GM23338 (cell line): ENCODE measurements at regions not wholly inside any gene's neighbourhood (a gene's known extent, or its start where the extent isn't known, plus 50 kb on each side); places are given as distances from the start of the nearest gene placed in this dataset.

ENCODE experiments used
- ATAC-seq: fragments of 200-7000 bp; cut with Tn5 transposase; 3 replicates; pipeline ENCODE4 v1.9.1; 2020
- DNase-seq: peaks from one replicate; pipeline ENCODE4 v3.0.0-alpha.2; 2015; ENCODE audit warnings: low spot score
- H2AFZ ChIP-seq: fragments of 200-600 bp; sonication (generic); 2 replicates; pipeline ENCODE4 v1.8.0; 2016; ENCODE audit warnings: antibody characterized with exemption, mild to moderate bottlenecking, moderate library complexity
- H3F3A ChIP-seq: fragments of 200-600 bp; sonication (generic); replicated peaks from 2 replicates; pipeline ENCODE4 v1.8.0; 2017; ENCODE audit warnings: antibody characterized with exemption, mixed run types, low read depth
- H3K27ac ChIP-seq: fragments of 200-600 bp; sonication (generic); 2 replicates; pipeline ENCODE4 v1.6.1; 2016; ENCODE audit warnings: low read depth
- H3K27me3 ChIP-seq: fragments of 200-600 bp; sonication (generic); 2 replicates; pipeline ENCODE4 v1.8.0; 2016; ENCODE audit warnings: mild to moderate bottlenecking, mixed run types, moderate library complexity; ENCODE audit not compliant: insufficient read depth
- H3K36me3 ChIP-seq: fragments of 200-600 bp; sonication (generic); 2 replicates; pipeline ENCODE4 v1.8.0; 2016; ENCODE audit warnings: mild to moderate bottlenecking; ENCODE audit not compliant: insufficient read depth
- H3K4me1 ChIP-seq: fragments of 200-600 bp; sonication (generic); 2 replicates; pipeline ENCODE4 v1.8.0; 2016; ENCODE audit warnings: mild to moderate bottlenecking, moderate library complexity; ENCODE audit not compliant: insufficient read depth
- H3K4me2 ChIP-seq: fragments of 200-600 bp; sonication (generic); 2 replicates; pipeline ENCODE4 v1.7.1; 2017; ENCODE audit warnings: mixed run types
- H3K4me3 ChIP-seq: fragments of 200-600 bp; sonication (generic); 2 replicates; pipeline ENCODE4 v1.6.1; 2016; ENCODE audit warnings: mixed run types
- H3K79me2 ChIP-seq: fragments of 200-600 bp; sonication (generic); replicated peaks from 2 replicates; pipeline ENCODE4 v1.8.0; 2017; ENCODE audit warnings: mild to moderate bottlenecking; ENCODE audit not compliant: insufficient read depth
- H3K9me2 ChIP-seq: fragments of 200-600 bp; sonication (generic); 2 replicates; pipeline ENCODE4 v1.8.0; 2017; ENCODE audit not compliant: insufficient read depth
- H4K20me1 ChIP-seq: fragments of 200-600 bp; sonication (generic); replicated peaks from 2 replicates; pipeline ENCODE4 v1.8.0; 2017; ENCODE audit warnings: mild to moderate bottlenecking; ENCODE audit not compliant: insufficient read depth
- H3K27ac Mint-ChIP-seq: 2 replicates; pipeline ENCODE4 v1.8.0; 2020; ENCODE audit warnings: inconsistent platforms, mild to moderate bottlenecking, moderate library complexity, mixed read lengths
- H3K27me3 Mint-ChIP-seq: 3 replicates; pipeline ENCODE4 v1.8.0; 2022; ENCODE audit warnings: low read depth, mild to moderate bottlenecking, moderate library complexity, mixed read lengths, inconsistent platforms; ENCODE audit not compliant: insufficient read depth, poor library complexity
- H3K36me3 Mint-ChIP-seq: 3 replicates; pipeline ENCODE4 v1.8.0; 2021; ENCODE audit warnings: low read depth, mild to moderate bottlenecking, inconsistent platforms, moderate library complexity, mixed read lengths
- H3K4me1 Mint-ChIP-seq: 3 replicates; pipeline ENCODE4 v1.8.0; 2020; ENCODE audit warnings: mild to moderate bottlenecking, inconsistent platforms, mixed read lengths
- H3K4me3 Mint-ChIP-seq: 3 replicates; pipeline ENCODE4 v1.8.0; 2021; ENCODE audit warnings: moderate library complexity, mild to moderate bottlenecking, inconsistent platforms, mixed read lengths
- H3K9me3 Mint-ChIP-seq: 3 replicates; pipeline ENCODE4 v1.8.0; 2020; ENCODE audit warnings: moderate library complexity, mild to moderate bottlenecking, inconsistent platforms, mixed read lengths
- NANOG ChIP-seq: IDR thresholded peaks from 2 replicates; pipeline ENCODE4 v1.6.1; 2016; ENCODE audit warnings: antibody characterized with exemption, borderline replicate concordance
- POLR2AphosphoS5 ChIP-seq: IDR thresholded peaks from 2 replicates; pipeline ENCODE4 v1.6.1; 2016; ENCODE audit warnings: antibody characterized with exemption, low read depth
- STAT1 ChIP-seq: IDR thresholded peaks from one replicate; pipeline ENCODE4 v1.6.1; 2016; ENCODE audit warnings: antibody characterized with exemption; ENCODE audit not compliant: unreplicated experiment
- ZNF114 ChIP-seq: fragments of 250-450 bp; sonication (Bioruptor Pico); IDR thresholded peaks from 2 replicates; pipeline ENCODE4 v1.5.0; 2020; ENCODE audit warnings: mild to moderate bottlenecking, moderate library complexity
- ZNF331 ChIP-seq: fragments of 250-450 bp; sonication (Bioruptor Pico); IDR thresholded peaks from 2 replicates; pipeline ENCODE4 v1.5.0; 2020; ENCODE audit warnings: low read depth, mild to moderate bottlenecking, moderate library complexity
- TF ChIP-seq, protein P1 (sequence below): fragments of 250-450 bp; sonication (Bioruptor Pico); IDR thresholded peaks from 2 replicates; pipeline ENCODE4 v1.5.0; 2020; ENCODE audit warnings: mild to moderate bottlenecking, moderate library complexity
- TF ChIP-seq, protein P2 (sequence below): IDR thresholded peaks from 2 replicates; pipeline ENCODE4 v1.6.1; 2016; ENCODE audit warnings: antibody characterized with exemption

DNA sequence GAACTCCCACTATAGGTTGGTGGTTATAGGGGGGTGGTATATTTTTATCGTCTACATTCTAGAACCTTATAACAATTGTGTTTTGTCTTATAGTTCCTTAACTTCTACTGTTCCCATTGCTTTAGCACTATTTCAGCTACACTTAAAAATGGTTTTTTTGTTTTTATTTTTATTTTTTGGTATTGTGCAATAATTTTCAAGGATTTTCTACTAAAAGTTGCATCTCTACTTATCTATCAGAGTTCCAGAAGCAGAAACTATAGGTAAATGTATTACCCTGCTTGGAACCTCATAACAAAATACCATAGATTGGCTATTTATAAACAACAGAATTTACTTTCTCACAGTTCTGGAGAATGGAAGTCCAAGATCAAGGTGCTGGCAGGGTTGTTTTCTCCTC, 981.6 kb upstream of the CNTNAP5 start (continued):
- TF ChIP-seq, protein P1, sequence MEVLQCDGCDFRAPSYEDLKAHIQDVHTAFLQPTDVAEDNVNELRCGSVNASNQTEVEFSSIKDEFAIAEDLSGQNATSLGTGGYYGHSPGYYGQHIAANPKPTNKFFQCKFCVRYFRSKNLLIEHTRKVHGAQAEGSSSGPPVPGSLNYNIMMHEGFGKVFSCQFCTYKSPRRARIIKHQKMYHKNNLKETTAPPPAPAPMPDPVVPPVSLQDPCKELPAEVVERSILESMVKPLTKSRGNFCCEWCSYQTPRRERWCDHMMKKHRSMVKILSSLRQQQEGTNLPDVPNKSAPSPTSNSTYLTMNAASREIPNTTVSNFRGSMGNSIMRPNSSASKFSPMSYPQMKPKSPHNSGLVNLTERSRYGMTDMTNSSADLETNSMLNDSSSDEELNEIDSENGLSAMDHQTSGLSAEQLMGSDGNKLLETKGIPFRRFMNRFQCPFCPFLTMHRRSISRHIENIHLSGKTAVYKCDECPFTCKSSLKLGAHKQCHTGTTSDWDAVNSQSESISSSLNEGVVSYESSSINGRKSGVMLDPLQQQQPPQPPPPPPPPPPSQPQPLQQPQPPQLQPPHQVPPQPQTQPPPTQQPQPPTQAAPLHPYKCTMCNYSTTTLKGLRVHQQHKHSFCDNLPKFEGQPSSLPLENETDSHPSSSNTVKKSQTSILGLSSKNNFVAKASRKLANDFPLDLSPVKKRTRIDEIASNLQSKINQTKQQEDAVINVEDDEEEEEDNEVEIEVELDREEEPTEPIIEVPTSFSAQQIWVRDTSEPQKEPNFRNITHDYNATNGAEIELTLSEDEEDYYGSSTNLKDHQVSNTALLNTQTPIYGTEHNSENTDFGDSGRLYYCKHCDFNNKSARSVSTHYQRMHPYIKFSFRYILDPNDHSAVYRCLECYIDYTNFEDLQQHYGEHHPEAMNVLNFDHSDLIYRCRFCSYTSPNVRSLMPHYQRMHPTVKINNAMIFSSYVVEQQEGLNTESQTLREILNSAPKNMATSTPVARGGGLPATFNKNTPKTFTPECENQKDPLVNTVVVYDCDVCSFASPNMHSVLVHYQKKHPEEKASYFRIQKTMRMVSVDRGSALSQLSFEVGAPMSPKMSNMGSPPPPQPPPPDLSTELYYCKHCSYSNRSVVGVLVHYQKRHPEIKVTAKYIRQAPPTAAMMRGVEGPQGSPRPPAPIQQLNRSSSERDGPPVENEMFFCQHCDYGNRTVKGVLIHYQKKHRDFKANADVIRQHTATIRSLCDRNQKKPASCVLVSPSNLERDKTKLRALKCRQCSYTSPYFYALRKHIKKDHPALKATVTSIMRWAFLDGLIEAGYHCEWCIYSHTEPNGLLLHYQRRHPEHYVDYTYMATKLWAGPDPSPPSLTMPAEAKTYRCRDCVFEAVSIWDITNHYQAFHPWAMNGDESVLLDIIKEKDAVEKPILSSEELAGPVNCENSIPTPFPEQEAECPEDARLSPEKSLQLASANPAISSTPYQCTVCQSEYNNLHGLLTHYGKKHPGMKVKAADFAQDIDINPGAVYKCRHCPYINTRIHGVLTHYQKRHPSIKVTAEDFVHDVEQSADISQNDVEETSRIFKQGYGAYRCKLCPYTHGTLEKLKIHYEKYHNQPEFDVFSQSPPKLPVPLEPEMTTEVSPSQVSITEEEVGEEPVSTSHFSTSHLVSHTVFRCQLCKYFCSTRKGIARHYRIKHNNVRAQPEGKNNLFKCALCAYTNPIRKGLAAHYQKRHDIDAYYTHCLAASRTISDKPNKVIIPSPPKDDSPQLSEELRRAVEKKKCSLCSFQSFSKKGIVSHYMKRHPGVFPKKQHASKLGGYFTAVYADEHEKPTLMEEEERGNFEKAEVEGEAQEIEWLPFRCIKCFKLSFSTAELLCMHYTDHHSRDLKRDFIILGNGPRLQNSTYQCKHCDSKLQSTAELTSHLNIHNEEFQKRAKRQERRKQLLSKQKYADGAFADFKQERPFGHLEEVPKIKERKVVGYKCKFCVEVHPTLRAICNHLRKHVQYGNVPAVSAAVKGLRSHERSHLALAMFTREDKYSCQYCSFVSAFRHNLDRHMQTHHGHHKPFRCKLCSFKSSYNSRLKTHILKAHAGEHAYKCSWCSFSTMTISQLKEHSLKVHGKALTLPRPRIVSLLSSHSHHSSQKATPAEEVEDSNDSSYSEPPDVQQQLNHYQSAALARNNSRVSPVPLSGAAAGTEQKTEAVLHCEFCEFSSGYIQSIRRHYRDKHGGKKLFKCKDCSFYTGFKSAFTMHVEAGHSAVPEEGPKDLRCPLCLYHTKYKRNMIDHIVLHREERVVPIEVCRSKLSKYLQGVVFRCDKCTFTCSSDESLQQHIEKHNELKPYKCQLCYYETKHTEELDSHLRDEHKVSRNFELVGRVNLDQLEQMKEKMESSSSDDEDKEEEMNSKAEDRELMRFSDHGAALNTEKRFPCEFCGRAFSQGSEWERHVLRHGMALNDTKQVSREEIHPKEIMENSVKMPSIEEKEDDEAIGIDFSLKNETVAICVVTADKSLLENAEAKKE (CRISPR knock-in tag) = no peak
- TF ChIP-seq STAT1 (no peak), ZNF331 (CRISPR knock-in tag) (no peak), NANOG (no peak)

DNA sequence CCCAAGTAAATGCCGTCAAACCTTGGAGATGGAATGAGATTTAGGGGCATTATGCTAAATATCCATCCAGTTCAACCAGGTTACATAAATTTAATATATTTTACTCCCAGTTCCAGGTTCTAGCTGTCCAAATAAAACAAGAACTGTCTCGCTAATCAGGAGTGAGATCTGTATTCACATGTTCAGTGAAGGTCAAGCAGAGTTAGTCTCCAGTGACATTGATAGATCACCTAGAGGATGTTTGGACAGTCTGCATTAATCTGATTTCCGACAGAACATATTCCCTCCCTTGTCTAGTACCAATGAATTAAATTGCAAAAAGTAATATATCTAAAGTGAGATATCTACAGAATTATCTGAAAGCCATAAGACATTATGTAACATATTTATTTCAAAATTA, 979.4 kb upstream of the CNTNAP5 start:
- Histone ChIP-seq H3K27ac (no peak overlapping the region), H3K4me2 (no peak overlapping the region), H4K20me1 (no peaks in the 10 kb centered on the region), H3K4me1 (no peaks in the 10 kb centered on the region), H3K36me3 (no peaks in the 10 kb centered on the region), H2AFZ (no peak overlapping the region), H3K27me3 (no peaks in the 10 kb centered on the region), H3K79me2 (no peaks in the 10 kb centered on the region), H3F3A (no peaks in the 10 kb centered on the region), H3K9me2 (no peaks in the 10 kb centered on the region), H3K4me3 (no peak overlapping the region)
- Mint-ChIP-seq H3K27me3 (no peaks in the 10 kb centered on the region), H3K36me3 (no peaks in the 10 kb centered on the region), H3K4me1 (no peaks in the 10 kb centered on the region; the same call in 2 of the 3 replicates), H3K4me3 (no peak overlapping the region), H3K9me3 (0 out of 3 replicates have a peak, but pooled peaks cover 2% of the 10 kb centered on the region), H3K27ac (no peak overlapping the region)
- no peak for DNase-seq
- ATAC-seq = no peak
- TF ChIP-seq POLR2AphosphoS5 = no peak
- TF ChIP-seq, protein P1 (CRISPR knock-in tag) = no peak
- TF ChIP-seq, protein P2, sequence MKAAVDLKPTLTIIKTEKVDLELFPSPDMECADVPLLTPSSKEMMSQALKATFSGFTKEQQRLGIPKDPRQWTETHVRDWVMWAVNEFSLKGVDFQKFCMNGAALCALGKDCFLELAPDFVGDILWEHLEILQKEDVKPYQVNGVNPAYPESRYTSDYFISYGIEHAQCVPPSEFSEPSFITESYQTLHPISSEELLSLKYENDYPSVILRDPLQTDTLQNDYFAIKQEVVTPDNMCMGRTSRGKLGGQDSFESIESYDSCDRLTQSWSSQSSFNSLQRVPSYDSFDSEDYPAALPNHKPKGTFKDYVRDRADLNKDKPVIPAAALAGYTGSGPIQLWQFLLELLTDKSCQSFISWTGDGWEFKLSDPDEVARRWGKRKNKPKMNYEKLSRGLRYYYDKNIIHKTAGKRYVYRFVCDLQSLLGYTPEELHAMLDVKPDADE = no peak
- no peak for TF ChIP-seq ZNF331 (CRISPR knock-in tag)
- TF ChIP-seq ZNF114 (CRISPR knock-in tag) = no peak
